Stromal cell of bone marrow (primary cell): ENCODE measurements at regions not wholly inside any gene's neighbourhood (a gene's known extent, or its start where the extent isn't known, plus 50 kb on each side); places are given as distances from the start of the nearest gene placed in this dataset.

Experiments used
- DNase-seq: peaks from one replicate; pipeline ENCODE4 v3.0.0-alpha.2; 2012; ENCODE audit warnings: low read depth

- no peak for DNase-seq
Observed at GRCh38 chr20:43241057-43241702, 51.5 kb upstream of the PTPRT start.
